Neural cell (in vitro differentiated cells): ENCODE measurements at regions not wholly inside any gene's neighbourhood (a gene's known extent, or its start where the extent isn't known, plus 50 kb on each side); places are given as distances from the start of the nearest gene placed in this dataset.

Source experiments
- H2AFZ ChIP-seq: fragments of 200-600, 300-800 bp; sonication (generic), shearing (Covaris generic); 2 replicates; pipeline ENCODE4 v1.6.0; 2014; ENCODE audit warnings: low read depth, mild to moderate bottlenecking, antibody characterized with exemption, low read length, moderate library complexity
- H3F3A ChIP-seq: fragments of 200-600 bp; shearing (Covaris generic); 2 replicates; pipeline ENCODE4 v1.6.1; 2016; ENCODE audit warnings: mild to moderate bottlenecking, moderate library complexity, mixed read lengths, antibody characterized with exemption, low read length; ENCODE audit not compliant: insufficient read depth, poor library complexity, severe bottlenecking
- H3K27ac ChIP-seq: fragments of 200-600, 300-800 bp; sonication (generic), shearing (Covaris generic); 2 replicates; pipeline ENCODE4 v1.5.1; 2014; ENCODE audit warnings: mild to moderate bottlenecking, low read length, moderate library complexity
- H3K27me3 ChIP-seq: fragments of 300-800, 200-600 bp; sonication (generic), shearing (Covaris generic); 2 replicates; pipeline ENCODE4 v1.6.0; 2014; ENCODE audit warnings: mild to moderate bottlenecking, low read depth, low read length, moderate library complexity; ENCODE audit not compliant: insufficient read depth
- H3K36me3 ChIP-seq: fragments of 300-800, 200-600 bp; sonication (generic), shearing (Covaris generic); 2 replicates; pipeline ENCODE4 v1.5.1; 2014; ENCODE audit warnings: mild to moderate bottlenecking, antibody characterized with exemption, low read length, moderate library complexity; ENCODE audit not compliant: insufficient read depth
- H3K4me2 ChIP-seq: fragments of 300-800, 200-600 bp; sonication (generic), shearing (Covaris generic); 2 replicates; pipeline ENCODE4 v1.6.0; 2014; ENCODE audit warnings: mild to moderate bottlenecking, low read length
- H3K4me3 ChIP-seq: fragments of 300-800, 200-600 bp; sonication (generic), shearing (Covaris generic); 2 replicates; pipeline ENCODE4 v1.5.1; 2014; ENCODE audit warnings: mild to moderate bottlenecking, low read length, moderate library complexity
- H3K79me2 ChIP-seq: fragments of 200-600 bp; shearing (Covaris generic); replicated peaks from 2 replicates; pipeline ENCODE4 v1.6.0; 2014; ENCODE audit warnings: mild to moderate bottlenecking, low read length, moderate library complexity; ENCODE audit not compliant: insufficient read depth
- H3K9ac ChIP-seq: fragments of 300-800, 200-600 bp; sonication (generic), shearing (Covaris generic); 2 replicates; pipeline ENCODE4 v1.6.1; 2016; ENCODE audit warnings: mild to moderate bottlenecking, low read length, mixed read lengths
- H3K9me2 ChIP-seq: fragments of 200-600 bp; shearing (Covaris generic); 2 replicates; pipeline ENCODE4 v1.6.1; 2016; ENCODE audit warnings: mild to moderate bottlenecking, low read length, mixed read lengths; ENCODE audit not compliant: insufficient read depth
- H3K9me3 ChIP-seq: fragments of 200-600, 300-800 bp; sonication (generic), shearing (Covaris generic); 2 replicates; pipeline ENCODE4 v1.6.1; 2016; ENCODE audit warnings: mild to moderate bottlenecking, mixed run types, low read length, moderate library complexity, mixed read lengths
- H4K20me1 ChIP-seq: fragments of 200-600 bp; shearing (Covaris generic); 2 replicates; pipeline ENCODE4 v1.6.1; 2016; ENCODE audit warnings: mild to moderate bottlenecking, mixed run types; ENCODE audit not compliant: insufficient read depth
- CTCF ChIP-seq: fragments of 450-650 bp; IDR thresholded peaks from 2 replicates; pipeline ENCODE4 v1.5.1; 2014; ENCODE audit warnings: antibody characterized with exemption, mild to moderate bottlenecking, moderate library complexity; ENCODE audit not compliant: poor library complexity, severe bottlenecking
- EP300 ChIP-seq: fragments of 450-650 bp; conservative IDR thresholded peaks from 2 replicates; pipeline ENCODE4 v1.6.1; 2014; ENCODE audit warnings: antibody characterized with exemption, mild to moderate bottlenecking, moderate library complexity; ENCODE audit not compliant: poor library complexity, severe bottlenecking
- EZH2 ChIP-seq: fragments of 200-600, 300-800 bp; shearing (Covaris generic), sonication (generic); IDR thresholded peaks from 2 replicates; pipeline ENCODE4 v1.6.1; 2014; ENCODE audit warnings: antibody characterized with exemption, low read length, borderline replicate concordance, mild to moderate bottlenecking; ENCODE audit not compliant: insufficient read depth, poor library complexity, severe bottlenecking
- MXI1 ChIP-seq: fragments of 450-650 bp; conservative IDR thresholded peaks from 2 replicates; pipeline ENCODE4 v1.6.1; 2014; ENCODE audit warnings: antibody characterized with exemption, mild to moderate bottlenecking; ENCODE audit not compliant: poor library complexity, severe bottlenecking
- POLR2AphosphoS5 ChIP-seq: IDR thresholded peaks from 2 replicates; pipeline ENCODE4 v1.6.1; 2012
- RAD21 ChIP-seq: fragments of 450-650 bp; conservative IDR thresholded peaks from 2 replicates; pipeline ENCODE4 v1.6.1; 2014; ENCODE audit warnings: antibody characterized with exemption, mild to moderate bottlenecking, moderate library complexity
- REST ChIP-seq: IDR thresholded peaks from 2 replicates; pipeline ENCODE4 v1.6.1; 2012; ENCODE audit warnings: borderline replicate concordance
- SMC3 ChIP-seq: fragments of 450-650 bp; conservative IDR thresholded peaks from 2 replicates; pipeline ENCODE4 v1.6.1; 2014; ENCODE audit warnings: antibody characterized with exemption, mild to moderate bottlenecking, moderate library complexity; ENCODE audit not compliant: poor library complexity
- TAF1 ChIP-seq: IDR thresholded peaks from 2 replicates; pipeline ENCODE4 v1.6.1; 2012; ENCODE audit warnings: low read depth

DNA sequence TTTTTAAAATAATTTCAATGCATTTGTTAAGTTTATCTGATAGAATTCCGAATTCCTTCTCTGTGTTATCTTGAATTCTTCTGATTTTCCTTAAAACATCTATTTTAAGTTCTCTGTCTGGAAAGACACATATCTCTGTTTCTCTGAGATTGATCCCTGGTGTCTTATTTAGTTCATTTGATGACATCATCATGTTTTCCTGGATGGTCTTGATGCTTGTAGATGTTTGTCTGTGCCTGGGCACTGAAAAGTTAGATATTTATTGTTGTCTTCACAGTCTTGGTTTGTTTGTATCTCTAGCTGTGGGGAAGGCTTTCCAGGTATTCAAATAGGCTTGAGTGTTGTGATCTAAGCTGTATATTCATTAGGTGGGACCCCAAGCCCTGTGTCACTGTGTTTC lies 1028.8 kb downstream of the GLUD2 start:
- no peaks in the 10 kb centered on the region for H4K20me1 ChIP-seq
- no peaks in the 10 kb centered on the region for H3K9me3 ChIP-seq
- H3K4me2 ChIP-seq, result no peak overlapping the region
- H3K9ac ChIP-seq, result no peak overlapping the region
- H3F3A ChIP-seq, result no peaks in the 10 kb centered on the region
- TF ChIP-seq EZH2 (no peak), TAF1 (no peak), EP300 (no peak)
- no peaks in the 10 kb centered on the region for H3K27me3 ChIP-seq
- no peaks in the 10 kb centered on the region for H3K36me3 ChIP-seq
- no peak overlapping the region for H2AFZ ChIP-seq
- no peak overlapping the region for H3K27ac ChIP-seq
- H3K4me3 ChIP-seq, result no peak overlapping the region
- no peaks in the 10 kb centered on the region for H3K79me2 ChIP-seq
- no peaks in the 10 kb centered on the region for H3K9me2 ChIP-seq

- Histone ChIP-seq H4K20me1 (no peaks in the 10 kb centered on the region), H3K4me2 (no peak overlapping the region), H2AFZ (no peak overlapping the region), H3K9me3 (no peaks in the 10 kb centered on the region), H3F3A (no peaks in the 10 kb centered on the region), H3K36me3 (no peaks in the 10 kb centered on the region), H3K79me2 (no peaks in the 10 kb centered on the region), H3K27ac (no peak overlapping the region), H3K4me3 (no peak overlapping the region), H3K9ac (no peak overlapping the region), H3K27me3 (no peaks in the 10 kb centered on the region), H3K9me2 (no peaks in the 10 kb centered on the region)
- TF ChIP-seq SMC3 (no peak), CTCF (no peak), EP300 (no peak), REST (no peak), RAD21 (no peak), MXI1 (no peak)
Observed at GRCh38 chrX:122078079-122078478, 1030.7 kb downstream of the GLUD2 start.

GRCh38 chrX:122087341-122087740 lies 1039.9 kb downstream of the GLUD2 start:
- no peak overlapping the region for H3K9ac ChIP-seq
- H3K27me3 ChIP-seq, result no peaks in the 10 kb centered on the region
- H2AFZ ChIP-seq, result no peak overlapping the region
- H4K20me1 ChIP-seq, result no peaks in the 10 kb centered on the region
- no peak overlapping the region for H3K4me2 ChIP-seq
- no peak overlapping the region for H3K4me3 ChIP-seq
- no peaks in the 10 kb centered on the region for H3K36me3 ChIP-seq
- H3F3A ChIP-seq, result no peaks in the 10 kb centered on the region
- TF ChIP-seq POLR2AphosphoS5, result no peak
- TF ChIP-seq CTCF, result no peak
- no peak for TF ChIP-seq TAF1
- no peak for TF ChIP-seq MXI1
- no peak for TF ChIP-seq REST
- no peak for TF ChIP-seq SMC3
- no peak for TF ChIP-seq EZH2
- no peak for TF ChIP-seq RAD21
- no peak for TF ChIP-seq EP300
- H3K9me3 ChIP-seq, result no peaks in the 10 kb centered on the region
- no peak overlapping the region for H3K27ac ChIP-seq
- no peaks in the 10 kb centered on the region for H3K9me2 ChIP-seq
- H3K79me2 ChIP-seq, result no peaks in the 10 kb centered on the region
